ENCODE measurements at regions not wholly inside any gene's neighbourhood (a gene's known extent, or its start where the extent isn't known, plus 50 kb on each side); places are given as distances from the start of the nearest gene placed in this dataset.
"Not testable (repeated sequence)": the region's sequence is repeated elsewhere in the genome, so short reads cannot be mapped to it uniquely, and the experiment has no call there.

DNA sequence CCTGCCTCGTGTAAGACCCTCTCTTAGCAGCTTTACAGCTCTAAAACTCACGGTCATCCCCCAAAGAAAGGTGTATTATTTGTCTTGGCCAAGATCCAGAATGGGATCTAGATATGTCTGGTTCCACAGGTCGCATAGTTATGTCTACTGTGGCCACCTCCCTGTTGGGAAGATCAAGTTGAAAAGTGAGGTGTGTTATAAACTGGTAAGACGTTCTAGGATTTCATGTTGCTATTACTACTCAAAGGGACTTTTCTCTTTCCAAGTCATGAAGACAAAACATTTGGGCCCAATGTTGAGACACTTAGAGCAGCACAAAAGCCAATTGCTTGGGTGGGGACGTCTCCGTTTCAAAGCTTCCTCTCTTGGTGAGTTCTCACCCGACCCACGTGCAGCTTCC, 766.0 kb downstream of the RNF144A start:
- DNase-seq (ENCODE audit: low spot score): no peak

DNA sequence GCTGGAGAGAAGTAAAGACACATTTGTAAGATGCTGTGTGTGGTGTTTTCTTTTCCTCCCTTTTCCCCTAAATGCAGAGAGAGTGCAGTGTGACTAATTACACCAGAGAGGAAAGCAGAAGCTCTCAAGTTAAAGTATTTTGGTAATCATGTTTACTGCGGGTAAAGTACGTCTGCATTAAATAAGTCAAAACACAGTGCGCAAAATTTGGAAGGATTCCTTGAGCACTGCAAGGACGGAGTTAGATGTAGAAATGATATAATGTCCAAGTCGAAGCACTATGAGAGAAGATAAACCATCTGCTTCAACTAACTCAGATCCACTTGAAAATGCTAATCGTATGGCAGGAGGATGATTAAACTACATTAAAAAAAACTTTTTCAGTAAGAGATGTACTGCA, 766.5 kb downstream of the RNF144A start:
- no peak for DNase-seq (ENCODE audit: low spot score)

DNA sequence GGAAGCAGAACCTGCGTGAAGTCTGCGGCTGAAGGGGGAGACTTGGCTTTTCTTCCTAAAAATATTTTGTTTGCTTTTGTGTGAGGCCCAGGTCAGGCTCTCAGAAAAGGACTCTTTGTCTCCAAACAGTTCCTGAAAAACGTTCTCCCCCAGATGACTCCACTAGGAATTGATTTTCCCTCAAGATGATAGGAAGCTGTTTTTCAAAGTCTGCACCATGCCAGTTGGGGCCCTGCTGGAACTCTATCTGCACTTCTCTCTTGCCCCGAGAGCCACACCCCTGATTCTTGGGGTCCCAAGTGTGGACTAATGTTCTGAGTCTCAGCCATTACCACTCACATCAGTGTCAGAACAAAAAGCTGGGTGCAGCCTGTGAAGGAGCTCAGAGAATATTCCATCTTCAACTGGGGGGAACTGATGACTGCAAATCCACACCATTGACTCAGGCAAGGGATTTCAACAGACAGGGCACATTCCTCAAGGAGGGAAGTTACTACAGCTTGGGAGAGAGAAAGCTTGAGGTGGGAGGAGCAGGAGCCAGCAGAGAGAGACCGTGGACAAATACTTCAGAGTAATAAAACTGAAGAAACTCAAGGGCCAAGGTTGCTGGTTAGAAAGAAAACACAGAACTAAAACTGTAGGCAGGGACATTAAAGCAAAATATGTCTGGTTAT, 768.3 kb downstream of the RNF144A start:
- no peak for DNase-seq (ENCODE audit: low spot score)

DNA sequence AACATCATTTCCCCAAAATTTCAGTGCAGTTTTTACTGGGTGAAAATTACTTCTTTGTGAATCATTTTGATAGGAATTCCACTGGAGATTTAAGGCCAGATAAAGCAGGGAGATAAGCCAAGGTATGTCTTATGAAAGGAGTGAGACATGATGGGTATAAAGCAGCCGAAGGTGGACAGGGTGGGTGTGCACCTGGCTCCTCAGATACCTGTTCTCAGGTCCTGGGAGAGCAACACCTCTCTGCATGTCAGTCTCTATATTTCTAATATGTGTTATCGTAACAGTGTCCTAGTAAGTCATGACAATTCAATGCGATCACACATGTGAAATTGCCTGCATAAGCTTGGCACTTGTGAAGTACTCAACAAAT, 768.8 kb downstream of the RNF144A start:
- DNase-seq (ENCODE audit: low spot score): no peak

DNA sequence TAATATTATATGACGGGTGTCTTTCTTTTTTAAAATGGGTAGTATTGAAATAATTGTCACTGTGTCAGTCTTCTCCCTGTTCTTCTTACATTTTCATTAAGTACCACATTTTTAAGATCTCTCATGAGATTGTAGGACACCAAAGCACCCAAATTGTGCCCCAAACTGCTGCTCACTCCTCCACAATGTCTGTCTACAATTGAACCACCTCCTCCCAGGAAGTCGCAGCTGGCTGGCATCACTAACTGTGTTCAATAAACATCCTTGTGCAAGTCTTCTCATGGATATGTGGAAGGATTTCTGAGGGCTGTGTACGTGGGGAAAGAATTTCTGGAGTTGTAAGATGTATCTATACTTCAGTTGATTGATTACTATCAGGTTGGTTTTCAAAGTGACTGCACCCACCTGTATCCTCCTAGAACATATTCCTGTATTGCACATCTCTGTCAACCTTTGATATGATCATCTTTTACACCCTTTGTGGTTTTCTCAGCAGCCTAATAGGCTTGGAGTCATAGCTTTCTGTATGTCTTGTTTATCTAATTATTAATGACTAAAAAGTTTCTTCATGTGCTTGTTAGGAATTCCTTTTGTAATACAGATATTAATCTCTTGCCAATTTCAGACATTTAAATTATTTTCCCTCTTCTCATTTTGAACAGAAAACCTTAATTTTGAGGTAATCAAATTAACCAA, 774.9 kb downstream of the RNF144A start:
- no peak for DNase-seq (ENCODE audit: low spot score)

DNA sequence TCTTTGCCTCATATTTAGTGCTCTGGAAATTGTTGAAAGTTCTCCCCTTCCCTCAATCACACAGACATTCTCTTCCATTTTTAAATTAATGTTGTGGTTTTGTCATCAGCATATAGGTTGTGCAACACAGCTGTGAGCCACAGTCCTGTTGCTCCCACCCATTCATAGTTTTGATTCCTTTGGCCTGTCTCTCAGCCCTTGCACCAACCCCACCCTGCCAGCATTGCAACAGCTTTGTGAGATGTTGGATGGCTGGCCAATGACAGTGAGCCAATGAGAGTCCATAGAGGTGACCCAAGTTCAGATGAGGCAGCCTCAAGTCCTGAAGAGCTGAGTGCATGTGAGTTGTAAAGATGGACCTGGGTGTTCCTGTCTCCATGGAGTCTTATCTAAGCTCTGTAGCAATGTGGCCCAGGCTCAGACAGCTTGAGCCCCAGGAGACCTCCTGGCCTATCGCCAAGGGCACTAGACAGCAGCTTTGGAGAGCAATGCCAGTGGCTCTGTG, 775.5 kb downstream of the RNF144A start:
- no peak for DNase-seq (ENCODE audit: low spot score)

DNA sequence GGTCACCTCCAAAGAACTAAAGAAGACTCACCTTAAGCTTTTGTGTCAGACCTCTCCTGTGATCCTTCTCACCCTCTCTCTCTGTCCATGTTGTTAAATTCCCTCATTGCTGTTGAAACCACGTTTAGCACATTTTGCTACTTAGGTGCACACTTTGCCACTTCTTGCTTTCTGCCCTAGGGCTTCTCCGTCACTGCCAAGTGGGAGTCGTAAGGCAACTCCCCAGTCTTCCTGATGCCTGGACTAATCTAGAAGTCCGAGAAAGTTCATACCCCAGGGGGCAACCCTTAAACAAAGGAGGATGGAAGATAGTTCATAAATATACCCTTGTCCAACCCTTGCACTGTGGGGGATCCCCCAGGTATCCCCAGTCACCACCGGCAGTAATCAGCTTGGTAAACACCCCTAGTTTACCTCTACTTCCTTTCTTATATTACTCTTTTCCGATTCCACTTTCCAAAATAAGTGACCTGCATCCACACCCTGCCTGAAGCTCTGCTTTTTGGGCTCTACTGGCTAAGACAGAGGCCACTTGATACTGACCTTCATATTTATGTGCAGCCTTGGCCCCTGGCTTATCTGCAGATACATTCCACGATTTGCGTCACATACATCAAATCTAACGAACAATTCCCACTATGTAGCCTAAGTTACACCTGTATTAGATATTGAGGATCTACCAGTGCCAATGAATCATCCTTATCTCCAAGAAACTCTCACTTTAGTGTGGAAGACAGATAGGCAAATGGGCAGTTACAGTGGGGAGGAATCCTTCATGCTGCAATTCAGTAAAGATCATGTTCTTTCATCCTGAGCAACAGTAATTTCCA, 776.2 kb downstream of the RNF144A start:
- no peak for DNase-seq (ENCODE audit: low spot score)

DNA sequence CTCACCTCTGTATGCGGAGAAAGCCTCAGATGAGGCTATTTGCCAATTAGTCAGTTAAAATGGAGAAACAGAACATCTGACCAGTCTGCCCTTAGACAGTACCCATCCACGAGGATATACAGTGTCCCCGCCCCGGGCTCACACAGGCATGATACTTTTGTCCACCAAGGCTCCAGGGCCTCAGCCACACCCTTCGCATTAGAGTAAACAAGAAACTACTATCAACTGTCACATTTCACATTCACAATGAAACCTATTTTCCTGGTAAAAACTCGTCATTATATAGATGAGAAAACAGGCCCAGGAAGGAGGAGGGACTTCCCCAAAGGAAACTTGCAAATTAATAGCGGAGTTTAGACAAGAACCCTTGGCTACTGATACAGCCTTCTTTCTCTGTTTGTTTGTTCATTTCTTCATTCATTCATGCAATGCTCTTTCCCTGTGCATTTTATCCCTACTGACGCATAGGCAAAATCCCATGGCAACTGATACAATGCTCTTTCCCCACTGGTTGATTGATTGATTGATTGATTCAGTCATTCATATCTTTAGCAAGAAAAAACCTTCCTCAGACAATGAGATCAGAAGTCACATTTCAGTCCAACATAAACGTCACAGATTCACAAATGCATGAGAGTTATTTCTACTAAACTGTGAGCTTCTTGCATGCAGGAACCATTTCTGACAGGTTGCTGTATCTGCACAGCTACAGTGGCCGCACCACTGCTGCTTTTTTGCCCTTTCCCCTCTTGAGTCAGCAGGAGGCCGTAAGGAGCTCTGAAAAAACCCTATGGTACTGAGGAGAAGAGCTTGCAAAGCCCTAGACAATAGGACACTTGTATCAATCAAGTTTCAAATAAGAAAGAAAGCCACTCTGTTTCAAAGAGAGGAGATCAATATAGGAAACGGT, 777.1 kb downstream of the RNF144A start:
- DNase-seq (ENCODE audit: low spot score): no peak

DNA sequence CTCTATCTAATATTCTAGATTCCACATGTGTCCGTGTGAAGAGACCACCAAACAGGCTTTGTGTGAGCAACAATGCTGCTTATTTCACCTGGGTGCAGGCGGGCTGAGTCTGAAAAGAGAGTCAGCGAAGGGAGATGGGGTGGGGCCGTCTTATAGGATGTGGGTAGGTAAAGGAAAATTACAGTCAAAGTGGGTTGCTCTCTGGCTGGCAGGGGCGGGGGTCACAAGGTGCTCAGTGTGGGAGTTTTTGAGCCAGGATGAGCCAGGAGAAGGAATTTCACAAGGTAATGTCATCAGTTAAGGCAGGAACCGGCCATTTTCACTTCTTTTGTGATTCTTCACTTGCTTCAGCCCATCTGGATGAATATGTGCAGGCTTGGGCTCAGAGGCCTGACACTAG, 779.3 kb downstream of the RNF144A start:
- not testable (repeated sequence) for DNase-seq (ENCODE audit: low spot score)

DNA sequence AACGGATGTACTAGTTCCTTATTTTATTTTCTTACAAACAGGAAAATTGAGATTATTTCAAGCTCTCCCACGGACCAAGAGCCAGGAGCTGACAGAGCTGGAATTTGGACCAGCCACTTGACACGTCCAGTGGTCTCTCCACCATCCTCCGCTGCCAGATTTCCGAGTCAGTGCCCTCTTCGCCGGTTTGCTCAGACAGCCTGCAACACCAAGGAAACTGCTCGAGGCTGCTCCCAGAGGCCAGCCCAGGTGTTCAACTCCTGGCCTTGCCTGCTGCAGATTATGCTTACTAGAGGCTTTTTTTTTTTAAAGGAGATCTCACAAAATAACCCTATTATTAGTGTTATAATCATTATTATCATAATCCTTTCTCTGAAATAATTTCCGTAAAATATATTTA, 779.8 kb downstream of the RNF144A start:
- no peak for DNase-seq (ENCODE audit: low spot score)

DNA sequence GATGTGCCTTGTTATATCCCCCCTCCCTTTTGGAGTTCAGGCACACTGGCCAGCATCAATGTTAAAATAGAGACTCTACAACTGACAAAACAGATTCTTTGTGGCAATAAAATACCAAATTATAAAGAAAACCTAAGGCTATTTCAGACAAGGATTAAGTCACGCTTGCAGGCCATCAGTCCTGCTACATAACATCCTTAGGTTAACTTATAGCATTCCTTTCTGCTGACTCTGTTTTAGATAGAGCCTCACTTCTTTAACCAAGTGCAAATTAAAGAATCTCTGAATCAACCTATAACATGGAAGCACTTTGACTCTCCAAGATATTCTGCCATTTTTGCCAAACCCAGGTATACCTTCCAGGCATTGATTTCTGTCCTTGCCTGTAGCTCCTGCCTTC, 784.6 kb downstream of the RNF144A start:
- no peak for DNase-seq (ENCODE audit: low spot score)

DNA sequence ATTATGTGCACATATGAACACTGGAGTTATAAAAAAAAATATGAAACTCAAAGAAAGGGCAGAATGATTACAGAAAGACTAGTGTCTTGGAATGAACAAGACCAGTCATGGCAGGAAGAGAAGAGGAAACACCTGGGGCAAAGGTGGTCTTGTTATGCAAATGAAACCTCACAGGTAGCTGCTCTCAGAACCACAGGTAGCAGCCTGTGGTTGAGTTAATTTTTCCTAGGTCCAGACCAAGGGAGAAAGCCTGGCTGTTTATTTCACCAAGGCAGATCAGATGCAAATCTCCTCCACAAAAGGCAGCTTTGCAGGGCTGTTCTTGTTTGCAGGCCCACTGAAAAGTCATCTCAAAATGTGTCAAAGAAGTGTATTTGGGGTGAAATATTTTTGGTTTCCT, 785.8 kb downstream of the RNF144A start:
- DNase-seq (ENCODE audit: low spot score): no peak

DNA sequence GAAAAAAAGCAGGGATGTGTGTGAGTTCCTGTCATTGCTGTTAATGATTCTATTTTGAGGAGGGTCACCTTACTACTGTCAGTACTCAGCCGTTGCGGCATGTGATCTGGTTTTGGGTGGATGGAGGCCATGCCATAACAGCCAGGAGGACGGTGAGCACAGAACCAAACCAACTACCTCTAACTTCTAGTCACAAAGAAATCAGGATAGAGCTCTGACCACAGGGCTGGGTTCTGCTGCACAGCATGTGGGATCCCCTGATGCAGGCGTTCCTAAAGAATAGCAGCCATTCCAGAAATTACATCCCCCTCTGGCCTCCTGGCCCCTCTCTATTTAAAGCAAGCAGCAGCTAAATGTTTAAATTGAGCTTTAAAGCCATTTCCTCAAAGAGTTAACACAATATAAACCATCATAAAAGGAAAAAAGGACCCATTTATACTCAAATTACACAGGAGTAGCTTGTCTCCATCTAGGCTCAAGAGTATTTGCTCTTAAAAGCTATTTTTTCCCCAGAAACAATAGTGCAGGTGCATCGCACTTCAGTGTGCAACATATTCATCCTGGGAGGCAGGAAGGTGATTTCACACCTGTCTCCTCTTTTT, 786.4 kb downstream of the RNF144A start:
- DNase-seq (ENCODE audit: low spot score): no peak

DNA sequence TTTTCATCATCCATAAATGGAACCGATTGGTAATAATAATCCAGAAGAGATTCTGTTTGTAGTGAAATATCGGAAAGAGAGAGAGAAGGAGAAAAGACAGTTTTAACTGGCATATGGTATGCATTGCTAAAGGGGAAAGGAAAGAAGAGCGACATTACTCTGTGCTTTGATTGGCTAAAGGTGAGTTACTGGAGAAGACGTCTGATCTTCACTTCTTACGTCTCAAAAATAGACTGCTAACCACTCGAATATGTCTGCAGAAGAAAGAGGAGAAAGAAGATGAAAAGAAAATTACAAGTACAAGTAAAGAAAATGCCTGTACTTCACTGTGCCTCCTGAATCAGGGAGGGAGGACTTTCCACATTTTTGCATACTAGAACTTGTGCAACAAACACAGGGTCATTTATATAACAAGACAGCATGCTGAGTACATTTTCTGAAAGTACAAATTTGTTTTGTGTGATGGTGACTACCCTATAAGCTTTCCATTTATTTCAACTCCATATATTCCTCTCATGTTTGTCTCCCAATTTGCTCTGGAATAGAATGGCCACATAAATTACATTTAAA, 787.2 kb downstream of the RNF144A start:
- DNase-seq (ENCODE audit: low spot score): no peak

DNA sequence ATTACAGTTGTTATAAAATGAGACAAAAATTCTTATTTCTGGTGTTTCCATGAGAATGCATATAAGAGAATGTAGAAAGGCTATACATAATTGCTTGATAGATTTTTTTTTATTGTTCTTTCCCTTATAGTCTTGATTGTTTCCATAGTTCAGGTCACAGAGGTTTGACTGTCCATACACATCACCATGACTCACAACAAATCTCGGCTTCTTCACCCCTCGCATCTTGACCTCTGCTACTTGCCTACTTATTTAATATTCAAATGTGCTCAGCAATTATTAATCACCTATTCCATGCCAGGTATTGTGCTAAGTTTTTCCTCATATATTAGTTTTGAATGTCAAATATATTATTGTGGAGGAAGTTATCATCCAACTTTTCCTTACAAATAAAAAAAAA, 789.6 kb downstream of the RNF144A start:
- DNase-seq (ENCODE audit: low spot score): no peak

DNA sequence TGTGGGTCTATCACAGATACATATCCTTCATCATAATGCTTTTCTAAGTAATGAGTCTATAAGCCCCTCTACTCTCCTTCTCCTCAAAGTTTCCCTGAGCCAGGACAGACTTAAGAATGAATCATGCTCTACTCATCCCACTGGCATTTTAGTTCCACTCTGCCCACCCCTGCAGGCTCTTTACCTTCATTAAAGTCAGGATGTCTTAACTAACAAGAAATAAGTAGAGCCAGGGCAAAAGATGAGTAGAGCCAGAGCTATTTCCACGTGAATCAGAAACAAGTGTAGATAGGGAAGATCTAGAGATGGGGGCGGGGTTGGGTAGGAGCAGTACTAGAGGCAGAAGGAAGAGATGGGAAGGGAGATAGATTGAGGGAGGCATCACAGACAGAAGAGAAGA, 790.5 kb downstream of the RNF144A start:
- DNase-seq (ENCODE audit: low spot score): no peak

DNA sequence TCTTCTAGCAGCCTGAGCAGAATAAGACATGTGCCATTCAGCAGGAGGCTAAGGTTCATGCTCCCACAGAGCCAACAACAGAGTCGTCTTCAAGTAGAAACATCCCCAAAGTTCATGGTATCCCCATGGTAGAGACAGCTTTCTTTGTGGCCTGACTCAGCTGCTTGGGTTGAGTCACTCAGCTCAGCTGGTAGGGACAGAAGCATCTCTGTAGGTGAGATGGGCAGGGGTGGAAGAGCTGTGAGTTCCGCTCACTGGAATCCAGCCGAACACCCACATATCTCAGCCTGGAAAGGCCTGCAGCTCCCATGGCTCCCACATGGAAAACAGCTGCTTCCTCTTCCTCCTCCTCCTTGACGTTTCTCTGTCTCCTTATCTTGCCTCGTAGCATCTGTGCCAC, 792.7 kb downstream of the RNF144A start:
- no peak for DNase-seq (ENCODE audit: low spot score)

DNA sequence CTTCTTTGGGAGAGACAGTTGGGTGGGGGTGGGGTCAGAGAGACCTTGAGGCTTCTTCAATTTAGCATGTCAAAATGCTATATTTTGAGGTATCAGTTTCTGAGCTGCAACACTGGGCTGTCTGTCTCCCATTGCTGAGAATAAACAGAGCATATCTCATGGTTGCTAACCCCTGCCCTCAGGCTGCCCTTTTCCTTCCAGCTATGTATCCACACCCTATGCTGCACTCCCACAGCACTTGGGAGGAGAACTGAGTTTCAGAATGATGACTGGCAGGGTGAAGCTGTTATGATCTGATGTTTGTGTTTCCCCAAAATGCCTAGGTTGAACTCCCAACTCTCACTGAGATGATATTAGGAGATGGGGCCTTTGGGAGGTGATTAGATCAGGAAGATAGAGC, 794.0 kb downstream of the RNF144A start:
- DNase-seq (ENCODE audit: low spot score): no peak

DNA sequence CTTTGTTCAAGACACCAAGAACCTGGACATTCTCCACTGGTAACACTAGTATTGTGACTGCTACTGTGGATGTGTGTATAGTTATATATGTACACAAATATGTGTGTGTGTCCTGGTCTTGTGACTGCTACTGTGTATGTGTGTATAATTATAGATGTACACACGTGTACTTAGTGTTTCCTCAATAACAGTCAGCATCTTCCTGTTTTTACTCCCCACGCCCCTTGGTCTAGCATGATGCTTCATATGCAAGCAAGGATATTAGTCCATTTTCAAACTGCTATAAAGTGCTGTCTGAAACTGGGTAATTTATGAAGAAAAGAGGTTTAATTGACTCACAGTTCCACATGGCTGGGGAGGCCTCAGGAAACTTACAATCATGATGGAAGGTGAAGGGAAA, 802.7 kb downstream of the RNF144A start:
- no peak for DNase-seq (ENCODE audit: low spot score)

DNA sequence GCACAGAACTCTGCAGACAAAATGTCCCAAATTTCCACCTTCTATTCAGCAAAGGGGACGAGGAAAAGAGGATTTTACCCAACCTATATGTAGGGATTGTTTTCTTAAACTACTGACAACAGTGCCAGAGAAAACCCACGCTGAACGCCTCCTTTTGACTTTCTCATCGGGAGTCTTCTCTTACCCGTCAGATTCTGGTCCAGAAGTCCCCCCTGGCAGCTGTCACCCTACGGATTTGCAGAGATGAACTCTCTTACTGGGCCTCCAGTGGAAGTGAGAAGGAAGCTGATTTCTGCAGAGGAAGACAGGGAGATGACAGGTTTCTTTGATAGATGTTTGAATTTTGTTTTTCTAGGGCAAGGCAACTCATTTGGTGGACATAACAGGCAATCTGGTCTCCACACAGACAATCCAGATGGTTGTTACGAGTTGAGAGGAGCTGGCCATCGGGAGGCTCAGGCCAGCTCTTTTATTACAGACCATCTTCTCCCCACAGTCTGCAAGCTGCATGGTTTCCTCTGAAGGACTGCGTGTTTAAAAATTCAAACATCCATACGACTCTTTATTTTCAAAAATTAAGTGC, 804.3 kb downstream of the RNF144A start:
- no peak for DNase-seq (ENCODE audit: low spot score)

All from H4 (cell line).